HG03575 (cell line): ENCODE measurements at regions not wholly inside any gene's neighbourhood (a gene's known extent, or its start where the extent isn't known, plus 50 kb on each side); places are given as distances from the start of the nearest gene placed in this dataset.
"Not testable (repeated sequence)": the region's sequence is repeated elsewhere in the genome, so short reads cannot be mapped to it uniquely, and the experiment has no call there.

Experiments
- ATAC-seq: cut with Tn5 transposase; IDR thresholded peaks from one replicate; pipeline ENCODE4 v1.9.1; 2021; ENCODE audit not compliant: unreplicated experiment, insufficient number of reproducible peaks, low FRiP score; ENCODE audit errors: extremely low read depth

GRCh38 chr7:121634356-121634755 lies 238.2 kb upstream of the FAM3C start:
- ATAC-seq = no peak

- no peak for ATAC-seq
Observed at GRCh38 chr7:121633186-121633585, 237.1 kb upstream of the FAM3C start.

- ATAC-seq = no peak
Observed at GRCh38 chr7:121624958-121625357, 228.8 kb upstream of the FAM3C start.

GRCh38 chr7:121623130-121623872 lies 227.2 kb upstream of the FAM3C start:
- ATAC-seq = no peak

GRCh38 chr7:121621937-121622336 lies 225.8 kb upstream of the FAM3C start:
- ATAC-seq = no peak

- ATAC-seq = no peak
Observed at GRCh38 chr7:121620953-121621606, 225.0 kb upstream of the FAM3C start.

- ATAC-seq = no peak
Observed at GRCh38 chr7:121620206-121620605, 224.1 kb upstream of the FAM3C start.

- no peak for ATAC-seq
Observed at GRCh38 chr7:121618182-121618581, 222.1 kb upstream of the FAM3C start.

- ATAC-seq = no peak
Observed at GRCh38 chr7:121610243-121610642, 214.1 kb upstream of the FAM3C start.

- no peak for ATAC-seq
Observed at GRCh38 chr7:121609208-121609607, 213.1 kb upstream of the FAM3C start.

GRCh38 chr7:121608785-121609184 lies 212.7 kb upstream of the FAM3C start:
- ATAC-seq = no peak

GRCh38 chr7:121608183-121608582 lies 212.1 kb upstream of the FAM3C start:
- ATAC-seq = not testable (repeated sequence)

GRCh38 chr7:121605317-121605680 lies 209.2 kb upstream of the FAM3C start:
- ATAC-seq = no peak

- no peak for ATAC-seq
Observed at GRCh38 chr7:121604627-121605316, 208.7 kb upstream of the FAM3C start.

GRCh38 chr7:121603886-121604285 lies 207.8 kb upstream of the FAM3C start:
- ATAC-seq = no peak

- ATAC-seq = no peak
Observed at GRCh38 chr7:121599887-121600286, 203.8 kb upstream of the FAM3C start.

GRCh38 chr7:121595758-121596696 lies 199.9 kb upstream of the FAM3C start:
- no peak for ATAC-seq

GRCh38 chr7:121591926-121592325 lies 195.8 kb upstream of the FAM3C start:
- no peak for ATAC-seq

GRCh38 chr7:121587435-121587834 lies 191.3 kb upstream of the FAM3C start:
- ATAC-seq = no peak
